ENCODE measurements at regions not wholly inside any gene's neighbourhood (a gene's known extent, or its start where the extent isn't known, plus 50 kb on each side); places are given as distances from the start of the nearest gene placed in this dataset.

DNA sequence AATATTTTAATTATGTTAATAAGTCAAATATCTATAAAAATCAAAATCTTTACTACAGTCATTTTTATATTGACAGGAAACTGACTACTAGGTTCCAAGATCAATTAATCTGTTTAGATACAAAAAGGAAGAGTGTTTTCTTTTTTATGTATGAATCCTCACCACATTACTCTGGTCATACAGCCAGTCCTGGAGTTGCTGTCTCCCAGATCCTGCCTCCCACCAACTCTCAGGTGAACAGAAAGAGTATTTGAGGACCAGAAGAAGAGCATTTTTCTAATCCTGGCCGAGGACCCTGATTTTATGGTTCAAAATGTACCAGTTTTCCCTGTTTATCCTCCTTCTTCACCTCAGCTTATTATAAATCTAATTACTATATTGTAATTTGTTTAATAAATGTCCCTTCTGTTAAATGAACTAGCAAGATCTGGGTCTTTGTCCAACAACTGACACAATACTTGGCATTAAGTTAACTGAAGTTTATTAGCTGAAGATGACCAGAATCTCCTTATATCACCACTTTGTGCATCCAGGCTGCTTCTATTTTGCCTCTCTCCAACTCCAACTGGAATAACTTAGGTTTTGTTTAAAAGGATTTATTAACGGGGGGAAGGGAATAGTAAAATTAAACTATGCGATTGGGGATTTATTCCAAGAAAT, 224.4 kb upstream of the PCDH7 start:
- Mint-ChIP-seq H3K9me3 (no peaks in the 10 kb centered on the region), H3K27ac (no peak overlapping the region), H3K4me3 (no peak overlapping the region), H3K27me3 (ENCODE audit: insufficient read depth) (no peaks in the 10 kb centered on the region), H3K4me1 (no peaks in the 10 kb centered on the region), H3K36me3 (ENCODE audit: low read depth) (no peaks in the 10 kb centered on the region)
- TF ChIP-seq, protein P1, sequence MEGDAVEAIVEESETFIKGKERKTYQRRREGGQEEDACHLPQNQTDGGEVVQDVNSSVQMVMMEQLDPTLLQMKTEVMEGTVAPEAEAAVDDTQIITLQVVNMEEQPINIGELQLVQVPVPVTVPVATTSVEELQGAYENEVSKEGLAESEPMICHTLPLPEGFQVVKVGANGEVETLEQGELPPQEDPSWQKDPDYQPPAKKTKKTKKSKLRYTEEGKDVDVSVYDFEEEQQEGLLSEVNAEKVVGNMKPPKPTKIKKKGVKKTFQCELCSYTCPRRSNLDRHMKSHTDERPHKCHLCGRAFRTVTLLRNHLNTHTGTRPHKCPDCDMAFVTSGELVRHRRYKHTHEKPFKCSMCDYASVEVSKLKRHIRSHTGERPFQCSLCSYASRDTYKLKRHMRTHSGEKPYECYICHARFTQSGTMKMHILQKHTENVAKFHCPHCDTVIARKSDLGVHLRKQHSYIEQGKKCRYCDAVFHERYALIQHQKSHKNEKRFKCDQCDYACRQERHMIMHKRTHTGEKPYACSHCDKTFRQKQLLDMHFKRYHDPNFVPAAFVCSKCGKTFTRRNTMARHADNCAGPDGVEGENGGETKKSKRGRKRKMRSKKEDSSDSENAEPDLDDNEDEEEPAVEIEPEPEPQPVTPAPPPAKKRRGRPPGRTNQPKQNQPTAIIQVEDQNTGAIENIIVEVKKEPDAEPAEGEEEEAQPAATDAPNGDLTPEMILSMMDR (conservative IDR thresholded peaks at IDR 0.05): no peak
- no peak overlapping the region for H3K27ac ChIP-seq (ENCODE audit: low read depth, low read length)
- no peaks in the 10 kb centered on the region for H3K27me3 ChIP-seq (ENCODE audit: control insufficient read depth, insufficient read depth, low read length, poor library complexity, severe bottlenecking)
- 97 to 100% methylated on average over 1 to 2 of the region's 3 CpGs for WGBS, 2 experiments (ENCODE audit: insufficient coverage in 1 of 2, insufficient read length in 1 of 2)
- H3K9me3 ChIP-seq (ENCODE audit: control insufficient read depth, low read length): no peaks in the 10 kb centered on the region
- DNase-seq: no peak
- no peak overlapping the region for H3K9ac ChIP-seq (ENCODE audit: extremely low read depth, low read length, poor library complexity, severe bottlenecking)
- H3K4me3 ChIP-seq (ENCODE audit: low read length): no peak overlapping the region
- no peaks in the 10 kb centered on the region for H3K36me3 ChIP-seq (ENCODE audit: control insufficient read depth, insufficient read depth, low read length)
- no peaks in the 10 kb centered on the region for H3K4me1 ChIP-seq (ENCODE audit: control insufficient read depth, insufficient read depth, low read length)

DNA sequence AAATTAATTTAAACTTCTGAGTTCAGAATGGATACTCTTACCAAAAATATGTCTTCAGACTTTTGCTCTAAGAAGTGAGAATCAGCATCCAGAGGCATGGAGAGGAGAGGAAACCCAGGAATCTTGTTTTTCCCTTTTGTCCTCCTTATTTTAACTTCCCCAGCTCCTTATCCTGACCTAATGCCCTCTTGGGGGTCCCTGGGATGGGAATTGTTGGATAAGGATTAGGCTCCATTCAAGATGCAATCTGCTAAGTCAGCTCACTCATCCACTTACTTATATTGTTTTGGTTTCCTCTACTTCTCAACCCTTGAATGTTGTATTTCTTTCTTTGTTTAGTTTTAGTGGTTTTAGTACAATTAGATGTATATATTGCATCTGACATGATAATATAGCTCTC, 208.4 kb upstream of the PCDH7 start:
- H3K4me1 ChIP-seq (ENCODE audit: control insufficient read depth, insufficient read depth, low read length): peaks cover 5% of the 10 kb centered on the region
- H3K9me3 Mint-ChIP-seq: peaks cover 9% of the 10 kb centered on the region
- H3K27me3 Mint-ChIP-seq (ENCODE audit: insufficient read depth): no peaks in the 10 kb centered on the region
- H3K27ac Mint-ChIP-seq: no peak overlapping the region
- TF ChIP-seq, protein P1 (conservative IDR thresholded peaks at IDR 0.05): no peak
- no peaks in the 10 kb centered on the region for H3K27me3 ChIP-seq (ENCODE audit: control insufficient read depth, insufficient read depth, low read length, poor library complexity, severe bottlenecking)
- H3K4me1 Mint-ChIP-seq: peaks cover 17% of the 10 kb centered on the region
- no peak overlapping the region for H3K9ac ChIP-seq (ENCODE audit: extremely low read depth, low read length, poor library complexity, severe bottlenecking)
- peak; percentile 47 for DNase-seq
- no peaks in the 10 kb centered on the region for H3K36me3 ChIP-seq (ENCODE audit: control insufficient read depth, insufficient read depth, low read length)
- no peak overlapping the region for H3K4me3 Mint-ChIP-seq
- H3K27ac ChIP-seq (ENCODE audit: low read depth, low read length): no peak overlapping the region
- H3K4me3 ChIP-seq (ENCODE audit: low read length): no peak overlapping the region
- H3K36me3 Mint-ChIP-seq (ENCODE audit: low read depth): no peaks in the 10 kb centered on the region
- H3K9me3 ChIP-seq (ENCODE audit: control insufficient read depth, low read length): peaks cover under 1% of the 10 kb centered on the region

DNA sequence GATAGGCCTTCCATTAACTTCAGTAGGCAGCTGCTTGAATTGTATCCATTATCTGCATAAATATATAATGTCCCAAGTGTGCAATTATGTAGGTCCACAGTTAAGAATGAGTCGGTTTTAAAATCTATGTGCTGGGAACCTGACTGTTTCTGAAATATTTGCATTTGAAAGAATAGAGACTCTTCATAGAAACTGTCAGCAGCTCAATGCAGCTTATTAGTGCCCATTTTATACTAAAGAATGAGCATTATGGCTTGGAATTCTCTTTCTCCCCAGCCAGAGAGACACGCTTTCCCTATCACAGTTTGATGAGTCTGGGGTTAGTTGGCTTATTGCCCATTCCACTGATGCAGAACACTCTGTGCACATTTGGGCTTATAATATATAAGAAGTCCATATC, 202.0 kb upstream of the PCDH7 start:
- Mint-ChIP-seq H3K9me3 (peaks cover 9% of the 10 kb centered on the region), H3K36me3 (ENCODE audit: low read depth) (no peaks in the 10 kb centered on the region), H3K27me3 (ENCODE audit: insufficient read depth) (no peaks in the 10 kb centered on the region), H3K27ac (no peak overlapping the region), H3K4me3 (no peak overlapping the region), H3K4me1 (peaks cover 5% of the 10 kb centered on the region)
- H3K4me3 ChIP-seq (ENCODE audit: low read length): no peak overlapping the region
- H3K9ac ChIP-seq (ENCODE audit: extremely low read depth, low read length, poor library complexity, severe bottlenecking): no peak overlapping the region
- no peaks in the 10 kb centered on the region for H3K27me3 ChIP-seq (ENCODE audit: control insufficient read depth, insufficient read depth, low read length, poor library complexity, severe bottlenecking)
- no peak for DNase-seq
- H3K4me1 ChIP-seq (ENCODE audit: control insufficient read depth, insufficient read depth, low read length): peaks cover 5% of the 10 kb centered on the region
- no peak overlapping the region for H3K27ac ChIP-seq (ENCODE audit: low read depth, low read length)
- peaks cover 4% of the 10 kb centered on the region for H3K9me3 ChIP-seq (ENCODE audit: control insufficient read depth, low read length)
- H3K36me3 ChIP-seq (ENCODE audit: control insufficient read depth, insufficient read depth, low read length): no peaks in the 10 kb centered on the region
- 0 to 73% methylated on average over 1 to 2 of the region's 2 CpGs for WGBS, 2 experiments (ENCODE audit: insufficient coverage in 1 of 2, insufficient read length in 1 of 2)
- TF ChIP-seq, protein P1 (conservative IDR thresholded peaks at IDR 0.05): no peak
